HEK293 (cell line): ENCODE measurements at regions not wholly inside any gene's neighbourhood (a gene's known extent, or its start where the extent isn't known, plus 50 kb on each side); places are given as distances from the start of the nearest gene placed in this dataset.

Source experiments
- MYNN ChIP-seq: fragments of 450-650 bp; formaldehyde crosslinking; IDR thresholded peaks from 2 replicates; pipeline ENCODE4 v1.5.1; 2016; ENCODE audit warnings: missing biosample characterization, missing genetic modification characterization, borderline replicate concordance
- ZNF155 ChIP-seq: fragments of 450-650 bp; formaldehyde crosslinking; IDR thresholded peaks from 2 replicates; pipeline ENCODE4 v1.5.1; 2016; ENCODE audit warnings: missing biosample characterization, missing genetic modification characterization
- ZNF184 ChIP-seq: fragments of 450-650 bp; IDR thresholded peaks from 2 replicates; pipeline ENCODE4 v1.5.1; 2018; ENCODE audit warnings: missing biosample characterization, mild to moderate bottlenecking, missing genetic modification characterization
- ZNF449 ChIP-seq: fragments of 450-650 bp; formaldehyde crosslinking; IDR thresholded peaks from 2 replicates; pipeline ENCODE4 v1.5.1; 2017; ENCODE audit warnings: missing biosample characterization, mild to moderate bottlenecking, missing genetic modification characterization, moderate library complexity
- ZNF560 ChIP-seq: fragments of 450-650 bp; formaldehyde crosslinking; IDR thresholded peaks from 2 replicates; pipeline ENCODE4 v1.5.1; 2017; ENCODE audit warnings: missing biosample characterization, missing genetic modification characterization, borderline replicate concordance
- TF ChIP-seq, protein P1 (sequence below): fragments of 450-650 bp; formaldehyde crosslinking; IDR thresholded peaks from 2 replicates; pipeline ENCODE4 v1.5.1; 2016; ENCODE audit warnings: missing biosample characterization, missing genetic modification characterization

DNA sequence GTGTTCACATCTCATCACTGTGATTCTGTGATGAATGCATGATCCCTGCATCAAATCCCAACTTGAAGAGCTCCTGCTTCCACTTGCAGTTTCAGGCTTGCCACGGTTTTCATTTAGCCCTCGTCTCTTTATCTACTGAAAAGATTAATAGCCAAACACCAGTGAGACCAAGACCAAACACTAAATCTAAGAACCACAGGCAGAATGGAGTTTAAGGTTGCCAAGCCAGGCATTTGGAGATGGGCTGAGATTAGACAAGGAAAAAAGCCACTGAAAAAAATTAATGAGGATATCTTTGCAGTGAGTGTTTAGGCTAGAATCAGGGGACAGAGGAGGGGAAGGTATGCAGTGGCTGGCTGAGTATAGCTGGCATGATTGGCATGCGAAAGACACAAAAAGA is 227.2 kb upstream of the BLID start:
- TF ChIP-seq MYNN: no peak
- TF ChIP-seq ZNF155 (tag by site-specific recombination): no peak
- no peak for TF ChIP-seq ZNF449 (tag by site-specific recombination)
- no peak for TF ChIP-seq ZNF560 (tag by site-specific recombination)
- no peak for TF ChIP-seq ZNF184 (tag by site-specific recombination)
- TF ChIP-seq, protein P1, sequence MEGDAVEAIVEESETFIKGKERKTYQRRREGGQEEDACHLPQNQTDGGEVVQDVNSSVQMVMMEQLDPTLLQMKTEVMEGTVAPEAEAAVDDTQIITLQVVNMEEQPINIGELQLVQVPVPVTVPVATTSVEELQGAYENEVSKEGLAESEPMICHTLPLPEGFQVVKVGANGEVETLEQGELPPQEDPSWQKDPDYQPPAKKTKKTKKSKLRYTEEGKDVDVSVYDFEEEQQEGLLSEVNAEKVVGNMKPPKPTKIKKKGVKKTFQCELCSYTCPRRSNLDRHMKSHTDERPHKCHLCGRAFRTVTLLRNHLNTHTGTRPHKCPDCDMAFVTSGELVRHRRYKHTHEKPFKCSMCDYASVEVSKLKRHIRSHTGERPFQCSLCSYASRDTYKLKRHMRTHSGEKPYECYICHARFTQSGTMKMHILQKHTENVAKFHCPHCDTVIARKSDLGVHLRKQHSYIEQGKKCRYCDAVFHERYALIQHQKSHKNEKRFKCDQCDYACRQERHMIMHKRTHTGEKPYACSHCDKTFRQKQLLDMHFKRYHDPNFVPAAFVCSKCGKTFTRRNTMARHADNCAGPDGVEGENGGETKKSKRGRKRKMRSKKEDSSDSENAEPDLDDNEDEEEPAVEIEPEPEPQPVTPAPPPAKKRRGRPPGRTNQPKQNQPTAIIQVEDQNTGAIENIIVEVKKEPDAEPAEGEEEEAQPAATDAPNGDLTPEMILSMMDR (tag by site-specific recombination): no peak
